Upper lobe of left lung (tissue), 4 donors: ENCODE measurements at regions not wholly inside any gene's neighbourhood (a gene's known extent, or its start where the extent isn't known, plus 50 kb on each side); places are given as distances from the start of the nearest gene placed in this dataset.

Source experiments
- CTCF ChIP-seq, 6 experiments: fragments of 450-650 bp in 4 of 6; fragments of 200-600 bp in 2 of 6; sonication (generic) in 2 of 6; IDR thresholded peaks; one replicate each; pipeline ENCODE4 v1.5.1; 2016 to 2019; ENCODE audit warnings: antibody characterized with exemption in 6 of 6
- EP300 ChIP-seq, 4 donors: sonication (generic); formaldehyde crosslinking; IDR thresholded peaks; one replicate each; pipeline ENCODE4 v1.5.1; 2017; ENCODE audit warnings: antibody characterized with exemption in 4 of 4, control low read depth in 2 of 4
- POLR2A ChIP-seq, 4 donors: fragments of 450-650 bp; IDR thresholded peaks; one replicate each; pipeline ENCODE4 v1.5.1; 2016 to 2017; ENCODE audit warnings: antibody characterized with exemption in 4 of 4, mild to moderate bottlenecking in 2 of 4

GRCh38 chr18:27582760-27583412 is 397.8 kb upstream of the CHST9 start:
- no peak for TF ChIP-seq POLR2A (IDR thresholded peaks at IDR 0.05)
- no peak for TF ChIP-seq CTCF (IDR thresholded peaks at IDR 0.05)
- TF ChIP-seq EP300 (IDR thresholded peaks at IDR 0.05) = no peak
